GM18507 (cell line): ENCODE measurements at regions not wholly inside any gene's neighbourhood (a gene's known extent, or its start where the extent isn't known, plus 50 kb on each side); places are given as distances from the start of the nearest gene placed in this dataset.

Experiments
- DNase-seq: peaks from one replicate; pipeline ENCODE4 v3.0.0; 2011; ENCODE audit warnings: low read depth; ENCODE audit not compliant: insufficient read length; ENCODE audit errors: extremely low spot score
- FAIRE-seq: peaks from 2 replicates; lab custom pipeline; 2011; peaks lifted over from hg19 to GRCh38; lab: Jason Lieb, UNC

- no peak for DNase-seq
- FAIRE-seq: no peak
These were observed 56.8 kb upstream of the DCTD start for GRCh38 chr4:182973941-182974340.

DNA sequence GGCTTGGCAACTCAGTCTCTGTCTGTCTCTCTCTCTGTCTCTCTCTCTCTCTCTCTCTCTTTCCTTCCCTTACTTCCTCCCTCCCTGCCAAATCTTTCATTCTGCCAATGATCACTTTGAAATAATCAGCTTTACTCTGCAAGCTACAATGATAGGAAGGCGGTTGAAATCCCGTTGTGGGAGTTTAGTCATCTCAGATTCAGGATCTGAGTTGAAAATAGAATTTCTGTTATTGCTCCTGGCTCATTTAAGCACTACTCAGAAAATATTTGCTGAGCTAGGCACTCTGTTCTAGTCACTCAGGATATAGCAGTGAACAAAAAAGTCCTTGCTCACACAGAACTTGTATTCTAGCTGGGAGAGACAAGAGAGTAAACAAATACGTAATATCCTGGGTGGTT is 56.3 kb upstream of the DCTD start:
- no peak for FAIRE-seq
- no peak for DNase-seq

DNA sequence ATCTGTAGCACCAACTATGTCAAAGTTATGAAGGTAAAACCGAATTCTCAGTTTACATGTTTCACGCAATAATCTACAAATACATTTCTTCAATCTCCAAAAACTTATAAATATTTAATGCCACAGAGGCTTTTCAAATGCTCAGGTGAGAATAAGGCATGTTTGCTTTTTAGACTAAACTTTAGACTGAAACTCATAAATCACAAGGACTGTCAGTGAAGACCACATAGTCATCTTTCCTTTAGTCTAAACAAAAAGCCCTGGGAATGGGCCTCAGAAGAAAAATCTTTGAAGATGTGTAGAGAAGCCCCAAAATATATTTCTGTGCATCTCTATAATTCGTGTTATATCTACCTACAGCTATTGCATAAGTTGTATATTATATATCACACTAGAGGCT is 54.5 kb upstream of the DCTD start:
- no peak for DNase-seq
- no peak for FAIRE-seq

DNA sequence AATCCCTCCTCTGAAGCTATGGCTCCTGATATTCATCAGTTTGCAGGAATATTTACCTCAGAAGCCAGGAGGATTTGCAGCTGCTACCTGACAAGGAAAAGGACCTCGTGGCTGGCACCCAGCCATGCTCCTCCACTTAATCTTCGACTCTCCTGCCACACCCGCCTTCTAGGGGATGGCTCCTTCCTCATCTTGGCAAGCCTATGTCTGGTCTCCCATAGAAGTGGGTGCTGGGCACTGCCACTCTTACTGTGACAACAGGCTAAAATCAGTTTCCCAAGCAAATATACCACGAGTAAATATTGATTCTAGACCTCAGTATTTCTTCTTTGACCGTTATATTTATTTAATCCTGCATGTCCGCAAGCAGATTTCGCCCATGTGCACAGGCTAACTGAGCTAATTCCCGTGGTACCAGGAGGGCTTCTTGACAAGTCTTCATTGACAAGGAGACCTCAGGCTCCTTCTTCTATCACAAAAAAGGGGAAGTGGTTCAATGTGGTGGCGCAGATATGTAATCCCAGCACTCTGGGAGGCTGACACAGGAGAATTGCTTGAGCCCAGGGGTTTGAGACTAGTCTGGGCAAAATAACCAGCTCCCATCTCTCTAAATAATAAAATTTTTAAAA is 52.6 kb upstream of the DCTD start:
- DNase-seq: no peak
- no peak for FAIRE-seq

DNA sequence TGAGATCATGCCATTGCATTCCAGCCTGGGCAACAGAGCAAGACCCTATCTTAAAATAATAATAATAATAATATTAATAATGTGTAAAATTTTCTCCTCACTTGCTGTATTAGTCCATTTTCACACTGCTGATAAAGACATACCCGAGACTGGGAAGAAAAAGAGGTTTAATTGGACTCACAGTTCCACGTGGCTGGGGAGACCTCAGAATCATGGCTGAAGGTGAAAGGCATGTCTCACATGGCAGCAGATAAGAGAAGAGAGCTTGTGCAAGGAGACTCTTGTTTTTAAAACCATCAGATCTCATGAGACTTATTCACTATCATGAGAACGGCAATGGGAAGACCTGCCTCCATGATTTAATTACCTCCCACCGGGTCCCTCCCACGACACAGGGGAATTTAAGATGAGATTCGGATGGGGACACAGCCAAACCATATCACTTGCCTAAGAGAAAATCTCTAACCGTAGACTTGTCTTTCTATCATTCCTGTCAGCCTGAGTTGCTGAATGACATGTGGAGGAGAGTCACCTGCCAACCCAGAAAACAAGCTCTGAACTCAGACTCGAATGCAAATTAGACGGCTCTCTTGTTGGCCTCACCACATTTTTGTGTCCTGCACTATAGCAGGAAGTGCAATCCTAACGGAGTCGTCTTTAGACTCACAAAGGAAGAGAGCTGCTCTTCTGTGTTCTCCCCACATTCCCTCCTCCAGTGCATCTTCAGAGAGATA is 51.9 kb upstream of the DCTD start:
- no peak for DNase-seq
- FAIRE-seq: no peak

DNA sequence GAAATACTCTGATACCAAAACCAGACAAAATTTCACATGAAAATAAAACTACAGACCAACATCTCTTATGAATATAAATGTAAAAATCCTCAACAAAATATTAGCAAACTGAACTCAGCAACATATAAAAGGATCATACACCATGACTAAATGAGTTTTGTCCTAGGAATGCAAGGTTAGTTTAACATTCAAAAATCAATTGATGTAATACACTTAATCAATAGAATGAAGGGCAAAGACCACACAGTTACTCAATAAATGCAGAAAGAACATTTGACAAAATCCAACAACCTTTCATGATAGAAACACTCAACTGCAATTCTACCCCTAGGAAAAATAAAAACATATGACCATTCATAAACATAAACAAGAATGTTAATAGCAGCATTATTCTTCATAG is 50.2 kb upstream of the DCTD start:
- DNase-seq (no peak), FAIRE-seq (no peak)
